BLaER1 (cell line): ENCODE measurements at regions not wholly inside any gene's neighbourhood (a gene's known extent, or its start where the extent isn't known, plus 50 kb on each side); places are given as distances from the start of the nearest gene placed in this dataset.

ENCODE experiments used
- H3K27ac ChIP-seq: shearing (Covaris generic); formaldehyde crosslinking; 2 replicates; pipeline ENCODE4 v1.8.1; 2022
- H3K27me3 ChIP-seq: shearing (Covaris generic); formaldehyde crosslinking; 2 replicates; pipeline ENCODE4 v1.8.1; 2022
- H3K36me3 ChIP-seq: shearing (Covaris generic); formaldehyde crosslinking; 2 replicates; pipeline ENCODE4 v1.8.1; 2022
- H3K4me1 ChIP-seq: shearing (Covaris generic); formaldehyde crosslinking; 2 replicates; pipeline ENCODE4 v1.8.1; 2022
- H3K4me2 ChIP-seq: shearing (Covaris generic); formaldehyde crosslinking; 2 replicates; pipeline ENCODE4 v1.8.1; 2022
- H3K4me3 ChIP-seq: shearing (Covaris generic); formaldehyde crosslinking; 2 replicates; pipeline ENCODE4 v1.8.1; 2022
- H3K9ac ChIP-seq: shearing (Covaris generic); formaldehyde crosslinking; 2 replicates; pipeline ENCODE4 v1.8.1; 2022
- H3K9me3 ChIP-seq: shearing (Covaris generic); formaldehyde crosslinking; 2 replicates; pipeline ENCODE4 v1.8.1; 2022
- H4K20me1 ChIP-seq: shearing (Covaris generic); formaldehyde crosslinking; 2 replicates; pipeline ENCODE4 v1.8.1; 2022
- Cebpa-rat ChIP-seq: shearing (Covaris generic); IDR thresholded peaks from 2 replicates; pipeline ENCODE4 v1.8.1; 2022

GRCh38 chr11:71201936-71202597, 50.3 kb downstream of the SHANK2 start:
- Histone ChIP-seq H4K20me1 (no peaks in the 10 kb centered on the region), H3K36me3 (no peaks in the 10 kb centered on the region), H3K27ac (no peak overlapping the region), H3K27me3 (no peaks in the 10 kb centered on the region), H3K9ac (no peak overlapping the region), H3K4me2 (no peak overlapping the region), H3K4me1 (peaks cover 9% of the 10 kb centered on the region; the same call in 1 of the 2 replicates), H3K9me3 (no peaks in the 10 kb centered on the region), H3K4me3 (no peak overlapping the region)
- TF ChIP-seq Cebpa-rat = no peak

- TF ChIP-seq Cebpa-rat = no peak
- Histone ChIP-seq H3K36me3 (no peaks in the 10 kb centered on the region), H3K4me3 (no peak overlapping the region), H3K4me2 (no peak overlapping the region), H4K20me1 (no peaks in the 10 kb centered on the region), H3K27ac (no peak overlapping the region), H3K4me1 (peaks cover 9% of the 10 kb centered on the region; the same call in 1 of the 2 replicates), H3K9me3 (no peaks in the 10 kb centered on the region), H3K27me3 (no peaks in the 10 kb centered on the region), H3K9ac (no peak overlapping the region)
These were observed 51.1 kb downstream of the SHANK2 start for GRCh38 chr11:71201231-71201630.

GRCh38 chr11:71200761-71201160, 51.6 kb downstream of the SHANK2 start:
- Histone ChIP-seq H3K4me1 (peaks cover 9% of the 10 kb centered on the region; the same call in 1 of the 2 replicates), H3K27ac (no peak overlapping the region), H4K20me1 (no peaks in the 10 kb centered on the region), H3K4me3 (no peak overlapping the region), H3K9me3 (no peaks in the 10 kb centered on the region), H3K27me3 (no peaks in the 10 kb centered on the region), H3K9ac (no peak overlapping the region), H3K36me3 (no peaks in the 10 kb centered on the region), H3K4me2 (no peak overlapping the region)
- TF ChIP-seq Cebpa-rat = no peak

GRCh38 chr11:71200172-71200716, 52.1 kb downstream of the SHANK2 start:
- H3K27ac ChIP-seq = no peak overlapping the region
- no peak overlapping the region for H3K9ac ChIP-seq
- H3K9me3 ChIP-seq = no peaks in the 10 kb centered on the region
- no peak overlapping the region for H3K4me2 ChIP-seq
- H3K4me1 ChIP-seq = peaks cover 9% of the 10 kb centered on the region; the same call in 1 of the 2 replicates
- H3K27me3 ChIP-seq = no peaks in the 10 kb centered on the region
- no peak for TF ChIP-seq Cebpa-rat
- H4K20me1 ChIP-seq = no peaks in the 10 kb centered on the region
- H3K4me3 ChIP-seq = no peak overlapping the region
- H3K36me3 ChIP-seq = no peaks in the 10 kb centered on the region

GRCh38 chr11:71199226-71199820, 53.1 kb downstream of the SHANK2 start:
- Histone ChIP-seq H3K36me3 (no peaks in the 10 kb centered on the region), H4K20me1 (no peaks in the 10 kb centered on the region), H3K9me3 (no peaks in the 10 kb centered on the region), H3K4me2 (no peak overlapping the region), H3K4me3 (no peak overlapping the region), H3K4me1 (peaks cover 9% of the 10 kb centered on the region; the same call in 1 of the 2 replicates), H3K27me3 (no peaks in the 10 kb centered on the region), H3K9ac (no peak overlapping the region), H3K27ac (no peak overlapping the region)
- no peak for TF ChIP-seq Cebpa-rat

- no peaks in the 10 kb centered on the region for H4K20me1 ChIP-seq
- no peak for TF ChIP-seq Cebpa-rat
- H3K36me3 ChIP-seq = no peaks in the 10 kb centered on the region
- no peaks in the 10 kb centered on the region for H3K27me3 ChIP-seq
- no peak overlapping the region for H3K27ac ChIP-seq
- H3K9me3 ChIP-seq = no peaks in the 10 kb centered on the region
- H3K4me3 ChIP-seq = no peak overlapping the region
- peaks cover 9% of the 10 kb centered on the region; the same call in 1 of the 2 replicates for H3K4me1 ChIP-seq
- H3K4me2 ChIP-seq = no peak overlapping the region
- no peak overlapping the region for H3K9ac ChIP-seq
These were observed 53.6 kb downstream of the SHANK2 start for GRCh38 chr11:71198823-71199165.

GRCh38 chr11:71198141-71198822, 54.1 kb downstream of the SHANK2 start:
- no peaks in the 10 kb centered on the region for H3K9me3 ChIP-seq
- no peak overlapping the region for H3K4me3 ChIP-seq
- no peaks in the 10 kb centered on the region for H4K20me1 ChIP-seq
- no peak overlapping the region for H3K9ac ChIP-seq
- no peaks in the 10 kb centered on the region for H3K27me3 ChIP-seq
- no peak overlapping the region for H3K27ac ChIP-seq
- H3K36me3 ChIP-seq = no peaks in the 10 kb centered on the region
- no peak for TF ChIP-seq Cebpa-rat
- H3K4me1 ChIP-seq = peaks cover 9% of the 10 kb centered on the region; the same call in 1 of the 2 replicates
- H3K4me2 ChIP-seq = no peak overlapping the region

- H3K36me3 ChIP-seq = no peaks in the 10 kb centered on the region
- no peak overlapping the region for H3K4me3 ChIP-seq
- no peaks in the 10 kb centered on the region for H3K27me3 ChIP-seq
- H4K20me1 ChIP-seq = no peaks in the 10 kb centered on the region
- no peak for TF ChIP-seq Cebpa-rat
- no peak overlapping the region for H3K9ac ChIP-seq
- H3K4me2 ChIP-seq = no peak overlapping the region
- H3K27ac ChIP-seq = no peak overlapping the region
- no peaks in the 10 kb centered on the region for H3K9me3 ChIP-seq
- peaks cover 9% of the 10 kb centered on the region; the same call in 1 of the 2 replicates for H3K4me1 ChIP-seq
These were observed 55.3 kb downstream of the SHANK2 start for GRCh38 chr11:71197096-71197495.

GRCh38 chr11:71194710-71195109, 57.7 kb downstream of the SHANK2 start:
- H3K36me3 ChIP-seq = no peaks in the 10 kb centered on the region
- H3K4me1 ChIP-seq = no peaks in the 10 kb centered on the region
- no peaks in the 10 kb centered on the region for H3K27me3 ChIP-seq
- no peak overlapping the region for H3K4me2 ChIP-seq
- no peak overlapping the region for H3K27ac ChIP-seq
- no peaks in the 10 kb centered on the region for H3K9me3 ChIP-seq
- no peaks in the 10 kb centered on the region for H4K20me1 ChIP-seq
- TF ChIP-seq Cebpa-rat = no peak
- no peak overlapping the region for H3K9ac ChIP-seq
- H3K4me3 ChIP-seq = no peak overlapping the region

GRCh38 chr11:71193431-71193830, 58.9 kb downstream of the SHANK2 start:
- Histone ChIP-seq H3K4me2 (no peak overlapping the region), H3K27me3 (no peaks in the 10 kb centered on the region), H3K9ac (no peak overlapping the region), H3K4me1 (no peaks in the 10 kb centered on the region), H3K27ac (no peak overlapping the region), H3K36me3 (no peaks in the 10 kb centered on the region), H4K20me1 (no peaks in the 10 kb centered on the region), H3K4me3 (no peak overlapping the region), H3K9me3 (no peaks in the 10 kb centered on the region)
- TF ChIP-seq Cebpa-rat = no peak
